ENCODE measurements at regions not wholly inside any gene's neighbourhood (a gene's known extent, or its start where the extent isn't known, plus 50 kb on each side); places are given as distances from the start of the nearest gene placed in this dataset.

DNA sequence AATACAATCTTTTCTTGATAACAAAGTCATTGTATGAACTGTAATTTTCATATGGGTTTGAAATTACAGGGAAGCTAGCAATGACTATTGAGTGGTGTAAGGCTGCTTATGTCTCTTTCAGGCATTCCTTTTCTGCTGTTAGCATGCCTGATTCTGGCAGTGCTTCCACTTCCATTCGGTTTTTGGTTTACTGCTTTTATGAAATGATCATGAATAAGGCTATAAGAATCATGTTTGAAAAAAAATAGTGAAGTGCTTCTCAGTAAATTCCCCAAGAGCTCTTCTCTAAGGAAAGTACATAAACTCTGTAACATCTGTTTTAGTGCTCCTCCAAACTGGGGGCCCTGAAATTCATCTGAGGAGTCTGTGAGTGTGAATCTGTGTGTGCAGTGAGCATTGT is 434.0 kb upstream of the RGS6 start:
- no peak overlapping the region for H3K4me3 ChIP-seq (replicated peaks; ENCODE audit: insufficient read depth, low read length)
- no peak for DNase-seq (ENCODE audit: low read depth in 1 of 2, low spot score in 1 of 2)
- TF ChIP-seq, protein P1, sequence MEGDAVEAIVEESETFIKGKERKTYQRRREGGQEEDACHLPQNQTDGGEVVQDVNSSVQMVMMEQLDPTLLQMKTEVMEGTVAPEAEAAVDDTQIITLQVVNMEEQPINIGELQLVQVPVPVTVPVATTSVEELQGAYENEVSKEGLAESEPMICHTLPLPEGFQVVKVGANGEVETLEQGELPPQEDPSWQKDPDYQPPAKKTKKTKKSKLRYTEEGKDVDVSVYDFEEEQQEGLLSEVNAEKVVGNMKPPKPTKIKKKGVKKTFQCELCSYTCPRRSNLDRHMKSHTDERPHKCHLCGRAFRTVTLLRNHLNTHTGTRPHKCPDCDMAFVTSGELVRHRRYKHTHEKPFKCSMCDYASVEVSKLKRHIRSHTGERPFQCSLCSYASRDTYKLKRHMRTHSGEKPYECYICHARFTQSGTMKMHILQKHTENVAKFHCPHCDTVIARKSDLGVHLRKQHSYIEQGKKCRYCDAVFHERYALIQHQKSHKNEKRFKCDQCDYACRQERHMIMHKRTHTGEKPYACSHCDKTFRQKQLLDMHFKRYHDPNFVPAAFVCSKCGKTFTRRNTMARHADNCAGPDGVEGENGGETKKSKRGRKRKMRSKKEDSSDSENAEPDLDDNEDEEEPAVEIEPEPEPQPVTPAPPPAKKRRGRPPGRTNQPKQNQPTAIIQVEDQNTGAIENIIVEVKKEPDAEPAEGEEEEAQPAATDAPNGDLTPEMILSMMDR (IDR thresholded peaks at IDR 0.05; ENCODE audit: insufficient read depth, low read length), result no peak
- TF ChIP-seq GABPA (IDR thresholded peaks at IDR 0.05; ENCODE audit: low read depth) (no peak), POLR2AphosphoS5 (IDR thresholded peaks at IDR 0.05; ENCODE audit: low read depth) (no peak), SPI1 (IDR thresholded peaks at IDR 0.05; ENCODE audit: borderline replicate concordance, low read depth) (no peak)
- TF ChIP-seq, protein P2, sequence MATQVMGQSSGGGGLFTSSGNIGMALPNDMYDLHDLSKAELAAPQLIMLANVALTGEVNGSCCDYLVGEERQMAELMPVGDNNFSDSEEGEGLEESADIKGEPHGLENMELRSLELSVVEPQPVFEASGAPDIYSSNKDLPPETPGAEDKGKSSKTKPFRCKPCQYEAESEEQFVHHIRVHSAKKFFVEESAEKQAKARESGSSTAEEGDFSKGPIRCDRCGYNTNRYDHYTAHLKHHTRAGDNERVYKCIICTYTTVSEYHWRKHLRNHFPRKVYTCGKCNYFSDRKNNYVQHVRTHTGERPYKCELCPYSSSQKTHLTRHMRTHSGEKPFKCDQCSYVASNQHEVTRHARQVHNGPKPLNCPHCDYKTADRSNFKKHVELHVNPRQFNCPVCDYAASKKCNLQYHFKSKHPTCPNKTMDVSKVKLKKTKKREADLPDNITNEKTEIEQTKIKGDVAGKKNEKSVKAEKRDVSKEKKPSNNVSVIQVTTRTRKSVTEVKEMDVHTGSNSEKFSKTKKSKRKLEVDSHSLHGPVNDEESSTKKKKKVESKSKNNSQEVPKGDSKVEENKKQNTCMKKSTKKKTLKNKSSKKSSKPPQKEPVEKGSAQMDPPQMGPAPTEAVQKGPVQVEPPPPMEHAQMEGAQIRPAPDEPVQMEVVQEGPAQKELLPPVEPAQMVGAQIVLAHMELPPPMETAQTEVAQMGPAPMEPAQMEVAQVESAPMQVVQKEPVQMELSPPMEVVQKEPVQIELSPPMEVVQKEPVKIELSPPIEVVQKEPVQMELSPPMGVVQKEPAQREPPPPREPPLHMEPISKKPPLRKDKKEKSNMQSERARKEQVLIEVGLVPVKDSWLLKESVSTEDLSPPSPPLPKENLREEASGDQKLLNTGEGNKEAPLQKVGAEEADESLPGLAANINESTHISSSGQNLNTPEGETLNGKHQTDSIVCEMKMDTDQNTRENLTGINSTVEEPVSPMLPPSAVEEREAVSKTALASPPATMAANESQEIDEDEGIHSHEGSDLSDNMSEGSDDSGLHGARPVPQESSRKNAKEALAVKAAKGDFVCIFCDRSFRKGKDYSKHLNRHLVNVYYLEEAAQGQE (IDR thresholded peaks at IDR 0.05; ENCODE audit: insufficient replicate concordance, low read depth), result no peak

DNA sequence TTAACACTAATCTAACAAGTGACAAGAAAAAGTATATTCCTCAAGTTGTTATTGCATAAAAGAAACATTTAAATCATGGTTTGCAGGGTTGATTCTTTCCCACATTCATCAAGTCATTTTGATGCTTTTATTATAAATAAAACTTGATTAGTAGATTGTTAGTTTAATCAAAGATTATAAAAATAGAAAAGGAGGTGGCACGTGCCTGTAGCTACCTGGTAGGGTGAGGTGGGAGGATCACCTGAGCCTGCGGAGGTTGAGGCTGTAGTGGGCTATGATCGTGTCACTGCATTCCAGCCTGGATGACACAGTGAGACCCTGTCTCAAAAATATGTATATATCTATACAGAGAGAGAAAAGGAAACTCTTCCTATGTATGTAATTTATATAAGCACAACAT is 433.2 kb upstream of the RGS6 start:
- no peak for TF ChIP-seq SPI1 (IDR thresholded peaks at IDR 0.05; ENCODE audit: borderline replicate concordance, low read depth)
- no peak for TF ChIP-seq POLR2AphosphoS5 (IDR thresholded peaks at IDR 0.05; ENCODE audit: low read depth)
- TF ChIP-seq GABPA (IDR thresholded peaks at IDR 0.05; ENCODE audit: low read depth), result no peak
- TF ChIP-seq, protein P1 (IDR thresholded peaks at IDR 0.05; ENCODE audit: insufficient read depth, low read length), result no peak
- TF ChIP-seq, protein P2 (IDR thresholded peaks at IDR 0.05; ENCODE audit: insufficient replicate concordance, low read depth), result no peak
- H3K27me3 ChIP-seq (ENCODE audit: insufficient read depth, poor library complexity, severe bottlenecking), result no peaks in the 10 kb centered on the region
- no peak overlapping the region for H3K4me3 ChIP-seq (replicated peaks; ENCODE audit: insufficient read depth, low read length)
- no peak for DNase-seq (ENCODE audit: low read depth in 1 of 2, low spot score in 1 of 2)
- no peak overlapping the region for H3K27ac ChIP-seq (replicated peaks)

More for the DNA sequence above, 434.0 kb upstream of the RGS6 start:
- Histone ChIP-seq H3K27me3 (ENCODE audit: insufficient read depth, poor library complexity, severe bottlenecking) (no peaks in the 10 kb centered on the region), H3K27ac (replicated peaks) (no peak overlapping the region)

DNA sequence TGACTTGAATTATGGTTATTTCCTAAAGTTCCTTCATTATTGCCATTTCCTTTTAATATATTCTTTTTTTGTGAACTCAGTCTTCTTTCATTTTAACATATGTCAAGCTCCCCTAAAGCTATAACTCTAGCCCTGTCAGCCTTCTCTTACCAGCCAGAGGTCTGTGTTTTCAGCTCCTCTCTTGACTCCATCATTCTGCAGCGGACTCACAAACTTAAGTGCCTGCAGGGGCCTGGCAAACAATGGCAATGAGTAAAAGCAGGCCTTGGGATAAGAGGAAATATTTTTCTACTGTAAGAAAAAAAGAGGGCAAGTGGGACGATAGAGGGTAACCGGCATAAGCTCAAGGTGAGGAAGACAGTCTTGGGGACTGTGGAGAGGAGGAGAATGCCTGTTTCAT is 424.5 kb upstream of the RGS6 start:
- Histone ChIP-seq H3K4me3 (replicated peaks; ENCODE audit: insufficient read depth, low read length) (no peak overlapping the region), H3K27ac (replicated peaks) (no peak overlapping the region), H3K27me3 (ENCODE audit: insufficient read depth, poor library complexity, severe bottlenecking) (no peaks in the 10 kb centered on the region)
- DNase-seq (ENCODE audit: low read depth in 1 of 2, low spot score in 1 of 2), result no peak
- TF ChIP-seq, protein P1 (IDR thresholded peaks at IDR 0.05; ENCODE audit: insufficient read depth, low read length), result no peak
- no peak for TF ChIP-seq POLR2AphosphoS5 (IDR thresholded peaks at IDR 0.05; ENCODE audit: low read depth)
- TF ChIP-seq GABPA (IDR thresholded peaks at IDR 0.05; ENCODE audit: low read depth), result no peak
- TF ChIP-seq, protein P2 (IDR thresholded peaks at IDR 0.05; ENCODE audit: insufficient replicate concordance, low read depth), result no peak
- TF ChIP-seq SPI1 (IDR thresholded peaks at IDR 0.05; ENCODE audit: borderline replicate concordance, low read depth), result no peak
